Naive thymus-derived CD4-positive, alpha-beta T cell (primary cell): ENCODE measurements at regions not wholly inside any gene's neighbourhood (a gene's known extent, or its start where the extent isn't known, plus 50 kb on each side); places are given as distances from the start of the nearest gene placed in this dataset.
"Not testable (repeated sequence)": the region's sequence is repeated elsewhere in the genome, so short reads cannot be mapped to it uniquely, and the experiment has no call there.

ENCODE experiments used
- ATAC-seq: fragments of 150-1000 bp; cut with Tn5 transposase; 2 replicates; pipeline ENCODE4 v1.10.0; 2021; ENCODE audit warnings: mild to moderate bottlenecking, moderate library complexity
- CTCF ChIA-PET: fragments of 350-600 bp; sonication (Branson Sonifier 250); formaldehyde crosslinking; loops from one replicate; lab custom pipeline; 2021; ENCODE audit warnings: antibody characterized with exemption; lab: Charles Lee
- POLR2A ChIA-PET: fragments of 350-600 bp; sonication (Branson Sonifier 250); formaldehyde crosslinking; loops from one replicate; lab custom pipeline; 2021; ENCODE audit warnings: antibody characterized with exemption, inconsistent platforms; lab: Charles Lee
- DNase-seq, 9 donors: peaks; one replicate each; pipeline versions ENCODE4 v3.0.0 to v3.0.0-alpha.2; 2020 to 2022; ENCODE audit warnings: mixed read lengths in 1 of 9
- H3K27ac ChIP-seq: one replicate; pipeline ENCODE4 v1.7.0; 2013; ENCODE audit warnings: mild to moderate bottlenecking, low read depth, low read length, moderate library complexity
- H3K27me3 ChIP-seq, 2 donors: one replicate each; pipeline ENCODE4 v1.7.0; 2013; ENCODE audit warnings: low read length in 2 of 2, mild to moderate bottlenecking in 2 of 2, moderate library complexity in 2 of 2; ENCODE audit not compliant: control insufficient read depth in 2 of 2, insufficient read depth in 2 of 2
- H3K36me3 ChIP-seq, 3 experiments: 1 replicate in 2 of 3; 2 replicates in 1 of 3; pipeline ENCODE4 v1.7.0; 2013; ENCODE audit warnings: low read length in 3 of 3, mild to moderate bottlenecking in 3 of 3, moderate library complexity in 1 of 3; ENCODE audit not compliant: insufficient read depth in 3 of 3, control insufficient read depth in 2 of 3
- H3K4me1 ChIP-seq, 2 donors: one replicate each; pipeline ENCODE4 v1.7.0; 2013; ENCODE audit warnings: low read length in 2 of 2, mild to moderate bottlenecking in 2 of 2, moderate library complexity in 1 of 2; ENCODE audit not compliant: control insufficient read depth in 2 of 2, insufficient read depth in 2 of 2
- H3K4me3 ChIP-seq: 2 replicates; pipeline ENCODE4 v1.7.0; 2013; ENCODE audit warnings: mild to moderate bottlenecking, low read length
- H3K9me3 ChIP-seq, 3 experiments: 1 replicate in 2 of 3; 2 replicates in 1 of 3; pipeline ENCODE4 v1.7.0; 2013; ENCODE audit warnings: low read length in 3 of 3; ENCODE audit not compliant: control insufficient read depth in 2 of 3
- H3K27ac Mint-ChIP-seq, 9 donors: one replicate each; pipeline ENCODE4 v1.8.0; 2020 to 2022; ENCODE audit warnings: mixed read lengths in 9 of 9, mild to moderate bottlenecking in 8 of 9, moderate library complexity in 5 of 9, inconsistent platforms in 2 of 9
- H3K27me3 Mint-ChIP-seq, 5 donors: one replicate each; pipeline ENCODE4 v1.8.0; 2021 to 2022; ENCODE audit warnings: mixed read lengths in 5 of 5, mild to moderate bottlenecking in 1 of 5
- H3K36me3 Mint-ChIP-seq, 5 donors: one replicate each; pipeline ENCODE4 v1.8.0; 2020 to 2022; ENCODE audit warnings: mixed read lengths in 5 of 5, mild to moderate bottlenecking in 3 of 5, inconsistent platforms in 1 of 5
- H3K4me1 Mint-ChIP-seq, 7 donors: one replicate each; pipeline ENCODE4 v1.8.0; 2020 to 2022; ENCODE audit warnings: mixed read lengths in 7 of 7, mild to moderate bottlenecking in 3 of 7, inconsistent platforms in 1 of 7
- H3K4me3 Mint-ChIP-seq, 10 donors: one replicate each; pipeline ENCODE4 v1.8.0; 2020 to 2022; ENCODE audit warnings: mild to moderate bottlenecking in 10 of 10, mixed read lengths in 10 of 10, moderate library complexity in 6 of 10, inconsistent platforms in 2 of 10
- H3K9me3 Mint-ChIP-seq, 11 donors: one replicate each; pipeline ENCODE4 v1.8.0; 2020 to 2022; ENCODE audit warnings: mixed read lengths in 11 of 11, mild to moderate bottlenecking in 4 of 11, inconsistent platforms in 1 of 11, moderate library complexity in 1 of 11
- intact Hi-C, 2 donors: fragments of 100-400 bp; cut with micrococcal nuclease; formaldehyde crosslinking; loops; one replicate each; pipeline ENCODE4 v1.15.1; 2023

DNA sequence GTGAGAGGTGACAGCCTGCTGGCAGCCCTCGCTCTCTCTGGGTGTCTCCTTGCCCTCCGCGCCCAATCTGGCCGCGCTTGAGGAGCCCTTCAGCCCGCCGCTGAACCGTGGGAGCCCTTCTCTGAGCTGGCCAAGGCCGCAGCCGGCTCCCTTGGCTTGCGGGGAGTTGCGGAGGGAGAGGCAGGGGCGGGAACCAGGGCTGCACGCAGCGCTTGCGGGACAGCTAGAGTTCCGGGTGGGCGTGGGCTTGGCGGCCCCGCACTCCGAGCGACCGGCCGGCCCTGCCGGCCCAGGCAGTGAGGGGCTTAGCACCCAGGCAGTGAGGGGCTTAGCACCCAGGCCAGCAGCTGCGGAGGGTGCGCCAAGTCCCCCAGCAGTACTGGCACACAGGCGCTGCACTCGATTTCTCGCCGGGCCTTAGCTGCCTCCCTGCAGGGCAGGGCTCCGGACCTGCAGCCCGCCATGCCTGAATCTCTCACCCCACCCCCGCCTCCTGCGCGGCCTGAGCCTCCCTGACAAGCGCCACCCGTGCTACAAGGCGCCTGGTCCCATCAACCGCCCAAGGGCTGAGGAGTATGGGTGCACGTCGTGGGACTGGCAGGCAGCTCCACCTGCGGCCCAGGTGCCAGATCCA is 1526.1 kb downstream of the FAM181B start:
- Mint-ChIP-seq H3K36me3 (no peaks in the 10 kb centered on the region), H3K27ac (no peak overlapping the region), H3K4me3 (no peak overlapping the region), H3K27me3 (no peaks in the 10 kb centered on the region), H3K4me1 (no peaks in the 10 kb centered on the region), H3K9me3 (peaks cover 0 to 15% (median 5%) of the 10 kb centered on the region in 11 donors)
- ChIA-PET POLR2A (no interaction called here), CTCF (no interaction called here)
- H3K4me3 ChIP-seq = no peak overlapping the region
- no peaks in the 10 kb centered on the region for H3K4me1 ChIP-seq
- DNase-seq (no peak), ATAC-seq (no peak)
- no peak overlapping the region for H3K27ac ChIP-seq
- intact Hi-C loops = no loop called here
- H3K9me3 ChIP-seq = no peaks in the 10 kb centered on the region
- no peaks in the 10 kb centered on the region for H3K36me3 ChIP-seq
- H3K27me3 ChIP-seq = no peaks in the 10 kb centered on the region

DNA sequence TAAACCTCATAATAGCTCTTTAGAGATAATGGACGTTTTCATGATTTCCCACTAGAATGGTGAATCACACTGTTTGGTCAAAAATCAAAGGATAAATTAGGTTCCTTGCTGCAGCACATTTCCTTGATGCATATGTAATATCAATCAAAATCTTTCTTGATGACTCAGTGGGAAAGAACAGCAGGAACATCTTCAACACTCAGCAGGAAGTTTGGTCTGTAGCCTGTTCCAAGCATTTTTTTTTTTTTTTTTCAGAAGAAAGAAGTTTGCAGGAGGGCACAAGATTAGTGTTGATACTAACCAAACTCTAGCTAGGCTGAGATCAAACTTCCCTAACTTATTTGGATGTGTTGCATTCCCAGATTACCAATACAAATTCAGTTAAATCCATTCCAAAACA is 1529.8 kb downstream of the FAM181B start:
- ATAC-seq (no peak), DNase-seq (no peak)
- Histone ChIP-seq H3K36me3 (no peaks in the 10 kb centered on the region), H3K4me1 (no peaks in the 10 kb centered on the region), H3K4me3 (no peak overlapping the region), H3K27me3 (no peaks in the 10 kb centered on the region), H3K27ac (no peak overlapping the region), H3K9me3 (no peaks in the 10 kb centered on the region)
- Mint-ChIP-seq H3K4me3 (no peak overlapping the region), H3K27me3 (no peaks in the 10 kb centered on the region), H3K36me3 (peaks cover 0 to 1% (median 0%) of the 10 kb centered on the region in 5 donors), H3K4me1 (no peaks in the 10 kb centered on the region), H3K9me3 (peaks cover 1 to 10% (median 7%) of the 10 kb centered on the region in 11 donors), H3K27ac (no peak overlapping the region)
- ChIA-PET CTCF (no interaction called here), POLR2A (no interaction called here)
- intact Hi-C loops = no loop called here

- ATAC-seq = no peak
- no peaks in the 10 kb centered on the region for H3K4me1 ChIP-seq
- H3K36me3 ChIP-seq = no peaks in the 10 kb centered on the region
- intact Hi-C loops = no loop called here
- H3K4me1 Mint-ChIP-seq = no peaks in the 10 kb centered on the region
- ChIA-PET CTCF (no interaction called here), POLR2A (no interaction called here)
- no peak for DNase-seq
- H3K27ac Mint-ChIP-seq = no peak overlapping the region
- peaks cover 0 to 6% (median 0%) of the 10 kb centered on the region in 5 donors for H3K36me3 Mint-ChIP-seq
- H3K9me3 Mint-ChIP-seq = peaks cover 4 to 34% (median 11%) of the 10 kb centered on the region in 11 donors
- H3K27me3 Mint-ChIP-seq = no peaks in the 10 kb centered on the region
- H3K27me3 ChIP-seq = no peaks in the 10 kb centered on the region
- H3K4me3 Mint-ChIP-seq = no peak overlapping the region
- H3K4me3 ChIP-seq = no peak overlapping the region
- no peak overlapping the region for H3K27ac ChIP-seq
- no peaks in the 10 kb centered on the region for H3K9me3 ChIP-seq
Measured at GRCh38 chr11:81197396-81197795, 1536.3 kb downstream of the FAM181B start.

DNA sequence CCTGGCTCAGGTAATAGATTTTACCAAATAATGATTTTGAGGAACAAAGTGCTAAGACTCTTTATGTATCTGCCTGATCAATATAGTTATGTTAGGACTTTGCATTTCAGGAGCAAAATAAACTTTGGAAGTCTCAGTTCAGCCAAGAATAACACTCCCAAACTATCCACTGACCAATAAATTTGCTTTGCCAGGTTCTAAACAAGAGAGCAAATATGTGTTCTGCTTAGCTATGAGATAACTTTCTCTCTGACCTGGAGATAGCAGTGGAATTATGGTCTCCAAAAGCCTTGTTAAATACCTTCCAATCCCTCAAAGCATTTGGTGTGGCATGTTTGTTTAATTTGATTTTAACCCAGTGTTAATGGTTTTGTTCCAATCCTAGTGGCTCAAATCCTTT is 1541.1 kb downstream of the FAM181B start:
- H3K36me3 ChIP-seq = no peaks in the 10 kb centered on the region
- Mint-ChIP-seq H3K36me3 (no peaks in the 10 kb centered on the region), H3K27ac (no peak overlapping the region), H3K4me1 (no peaks in the 10 kb centered on the region), H3K9me3 (peaks cover 0 to 27% (median 5%) of the 10 kb centered on the region in 11 donors), H3K27me3 (no peaks in the 10 kb centered on the region), H3K4me3 (no peak overlapping the region)
- CTCF ChIA-PET = no interaction called here
- no peak overlapping the region for H3K4me3 ChIP-seq
- ATAC-seq (no peak), DNase-seq (no peak)
- intact Hi-C loops = no loop called here
- H3K27me3 ChIP-seq = no peaks in the 10 kb centered on the region
- H3K4me1 ChIP-seq = no peaks in the 10 kb centered on the region
- no peak overlapping the region for H3K27ac ChIP-seq
- POLR2A ChIA-PET = no interaction called here
- no peaks in the 10 kb centered on the region for H3K9me3 ChIP-seq

DNA sequence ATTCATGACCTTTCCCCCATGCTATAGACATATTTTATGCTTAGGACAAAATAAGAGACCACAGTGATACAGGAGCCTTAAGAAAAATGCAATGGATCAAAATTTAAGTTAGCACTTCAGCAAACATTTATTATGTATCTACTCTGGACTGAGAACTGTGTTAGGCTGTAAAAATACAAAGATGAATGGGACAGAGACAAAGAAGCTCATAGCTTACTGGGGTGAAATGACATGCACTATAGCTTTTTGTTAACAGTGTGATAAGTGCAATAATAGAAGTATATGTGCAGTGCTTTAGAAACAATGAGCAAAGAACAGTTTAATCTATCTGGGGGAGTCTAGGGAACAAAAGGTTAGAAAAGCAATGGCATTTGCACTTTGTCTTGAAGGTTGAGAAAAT is 1543.1 kb downstream of the FAM181B start:
- ChIA-PET POLR2A (no interaction called here), CTCF (no interaction called here)
- DNase-seq = no peak
- Histone ChIP-seq H3K4me1 (no peaks in the 10 kb centered on the region), H3K9me3 (no peaks in the 10 kb centered on the region), H3K36me3 (no peaks in the 10 kb centered on the region), H3K27ac (no peak overlapping the region), H3K4me3 (no peak overlapping the region), H3K27me3 (no peaks in the 10 kb centered on the region)
- H3K9me3 Mint-ChIP-seq = peaks cover 2 to 22% (median 7%) of the 10 kb centered on the region in 11 donors
- ATAC-seq = no peak
- H3K27me3 Mint-ChIP-seq = no peaks in the 10 kb centered on the region
- H3K36me3 Mint-ChIP-seq = no peaks in the 10 kb centered on the region
- H3K4me3 Mint-ChIP-seq = no peak overlapping the region
- H3K27ac Mint-ChIP-seq = no peak overlapping the region
- no peaks in the 10 kb centered on the region for H3K4me1 Mint-ChIP-seq
- intact Hi-C loops = no loop called here

DNA sequence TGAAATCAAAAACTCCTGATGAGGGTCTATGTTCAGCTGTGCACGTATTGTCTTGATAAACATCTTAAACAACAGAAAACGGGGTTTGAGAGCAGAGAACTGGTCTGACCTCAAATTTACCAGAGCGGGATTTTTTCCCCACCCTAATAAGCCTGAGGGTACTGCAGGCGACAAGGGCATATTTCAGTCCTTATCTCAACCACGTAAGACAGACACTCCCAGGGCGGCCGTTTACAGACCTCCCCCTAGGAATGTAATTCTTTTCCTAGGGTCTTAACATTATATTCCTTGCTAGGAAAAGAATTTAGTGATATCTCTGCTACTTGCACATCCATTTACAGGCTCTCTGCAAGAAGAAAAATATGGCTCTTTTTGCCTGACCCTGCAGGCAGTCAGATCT is 1546.6 kb downstream of the FAM181B start:
- H3K4me3 Mint-ChIP-seq, H3K36me3 ChIP-seq, DNase-seq, H3K36me3 Mint-ChIP-seq, ATAC-seq, H3K9me3 ChIP-seq, intact Hi-C loops, H3K27ac Mint-ChIP-seq, POLR2A ChIA-PET, H3K27ac ChIP-seq, H3K4me1 Mint-ChIP-seq, H3K4me1 ChIP-seq, H3K4me3 ChIP-seq, H3K27me3 ChIP-seq, CTCF ChIA-PET, H3K27me3 Mint-ChIP-seq: not testable (repeated sequence)
- peaks cover 5 to 28% (median 7%) of the 10 kb centered on the region in 11 donors for H3K9me3 Mint-ChIP-seq

DNA sequence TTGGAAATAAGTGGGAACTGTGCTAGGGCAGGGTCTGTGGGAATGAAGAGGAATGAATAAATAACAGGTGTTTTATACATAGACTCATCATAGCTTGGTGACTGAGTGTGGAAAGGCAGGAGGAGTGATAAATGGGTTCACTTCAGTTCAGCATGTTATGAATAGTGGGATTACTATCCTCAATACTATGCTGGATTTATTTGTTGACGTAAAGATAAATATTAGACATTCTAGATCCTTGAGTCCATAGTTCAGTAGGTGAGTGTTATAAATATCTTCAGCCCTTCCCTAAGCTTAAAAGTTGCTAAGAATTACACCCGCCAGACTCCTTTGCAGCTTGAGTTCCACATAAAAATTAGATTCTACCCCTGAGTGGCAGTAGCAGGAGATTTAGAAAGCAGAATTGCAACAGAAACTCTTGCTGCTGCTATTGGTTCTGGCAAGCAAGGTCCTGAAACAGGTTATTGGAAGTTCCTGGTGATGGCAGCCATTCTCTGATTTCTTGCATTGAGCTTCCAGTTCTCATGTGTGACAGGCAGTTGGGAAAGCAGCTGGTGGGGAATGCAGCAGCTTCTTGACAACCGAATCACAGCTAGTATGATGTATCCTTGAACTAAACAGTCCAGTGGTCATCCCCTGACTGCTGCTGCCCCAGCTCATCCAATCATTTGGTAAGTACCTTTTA is 1558.9 kb downstream of the FAM181B start:
- CTCF ChIA-PET = no interaction called here
- POLR2A ChIA-PET = no interaction called here
- no peaks in the 10 kb centered on the region for H3K4me1 Mint-ChIP-seq
- H3K4me3 Mint-ChIP-seq = no peak overlapping the region
- H3K4me1 ChIP-seq = no peaks in the 10 kb centered on the region
- intact Hi-C loops = no loop called here
- peaks cover 0 to 10% (median 2%) of the 10 kb centered on the region in 11 donors for H3K9me3 Mint-ChIP-seq
- no peak for ATAC-seq
- no peaks in the 10 kb centered on the region for H3K9me3 ChIP-seq
- H3K36me3 ChIP-seq = no peaks in the 10 kb centered on the region
- no peaks in the 10 kb centered on the region for H3K27me3 Mint-ChIP-seq
- H3K27ac ChIP-seq = no peak overlapping the region
- H3K4me3 ChIP-seq = no peak overlapping the region
- DNase-seq = no peak
- no peaks in the 10 kb centered on the region for H3K27me3 ChIP-seq
- no peak overlapping the region for H3K27ac Mint-ChIP-seq
- H3K36me3 Mint-ChIP-seq = no peaks in the 10 kb centered on the region
